Gastrocnemius medialis (tissue), 4 donors: ENCODE measurements at regions not wholly inside any gene's neighbourhood (a gene's known extent, or its start where the extent isn't known, plus 50 kb on each side); places are given as distances from the start of the nearest gene placed in this dataset.

Experiments
- POLR2A ChIP-seq, 2 donors: fragments of 450-650 bp; IDR thresholded peaks; one replicate each; pipeline ENCODE4 v1.6.1; 2017; ENCODE audit warnings: antibody characterized with exemption in 2 of 2, mild to moderate bottlenecking in 2 of 2, moderate library complexity in 2 of 2
- TF ChIP-seq, protein P1 (sequence below), 5 experiments: fragments of 450-650 bp in 3 of 5; fragments of 200-600 bp in 2 of 5; sonication (generic) in 2 of 5; IDR thresholded peaks in 4 of 5; conservative IDR thresholded peaks in 1 of 5; 1 replicate in 4 of 5; 2 replicates in 1 of 5; pipeline ENCODE4 v1.5.1; 2016 to 2019; ENCODE audit warnings: antibody characterized with exemption in 5 of 5, mild to moderate bottlenecking in 3 of 5, moderate library complexity in 3 of 5

DNA sequence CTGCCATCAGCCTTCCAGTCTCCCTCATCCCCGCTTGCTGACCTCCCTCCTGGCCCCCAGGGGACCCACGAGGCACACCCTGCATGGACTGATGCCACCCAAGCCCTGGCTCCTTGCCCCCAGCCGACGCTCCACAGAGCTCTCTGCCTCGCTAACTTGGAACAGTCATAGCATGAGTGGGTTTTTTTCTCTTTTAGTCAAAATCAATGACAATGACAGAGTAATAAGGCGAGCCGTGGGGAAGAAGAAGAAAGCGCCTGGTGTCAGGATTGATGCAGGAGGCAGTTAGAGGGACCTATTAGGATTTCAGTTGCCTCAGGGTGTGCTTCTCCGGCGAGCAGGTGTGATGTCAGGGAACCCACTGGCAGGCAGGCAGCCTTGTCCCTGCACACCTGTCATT is 176.3 kb upstream of the TNRC6C start:
- no peak for TF ChIP-seq POLR2A (IDR thresholded peaks at IDR 0.05)
- TF ChIP-seq, protein P1, sequence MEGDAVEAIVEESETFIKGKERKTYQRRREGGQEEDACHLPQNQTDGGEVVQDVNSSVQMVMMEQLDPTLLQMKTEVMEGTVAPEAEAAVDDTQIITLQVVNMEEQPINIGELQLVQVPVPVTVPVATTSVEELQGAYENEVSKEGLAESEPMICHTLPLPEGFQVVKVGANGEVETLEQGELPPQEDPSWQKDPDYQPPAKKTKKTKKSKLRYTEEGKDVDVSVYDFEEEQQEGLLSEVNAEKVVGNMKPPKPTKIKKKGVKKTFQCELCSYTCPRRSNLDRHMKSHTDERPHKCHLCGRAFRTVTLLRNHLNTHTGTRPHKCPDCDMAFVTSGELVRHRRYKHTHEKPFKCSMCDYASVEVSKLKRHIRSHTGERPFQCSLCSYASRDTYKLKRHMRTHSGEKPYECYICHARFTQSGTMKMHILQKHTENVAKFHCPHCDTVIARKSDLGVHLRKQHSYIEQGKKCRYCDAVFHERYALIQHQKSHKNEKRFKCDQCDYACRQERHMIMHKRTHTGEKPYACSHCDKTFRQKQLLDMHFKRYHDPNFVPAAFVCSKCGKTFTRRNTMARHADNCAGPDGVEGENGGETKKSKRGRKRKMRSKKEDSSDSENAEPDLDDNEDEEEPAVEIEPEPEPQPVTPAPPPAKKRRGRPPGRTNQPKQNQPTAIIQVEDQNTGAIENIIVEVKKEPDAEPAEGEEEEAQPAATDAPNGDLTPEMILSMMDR (IDR thresholded peaks at IDR 0.05 in 4 of 5, conservative IDR thresholded peaks at IDR 0.05 in 1 of 5) = no peak
